NCI-H2227 (cell line): ENCODE measurements at regions not wholly inside any gene's neighbourhood (a gene's known extent, or its start where the extent isn't known, plus 50 kb on each side); places are given as distances from the start of the nearest gene placed in this dataset.
"Not testable (repeated sequence)": the region's sequence is repeated elsewhere in the genome, so short reads cannot be mapped to it uniquely, and the experiment has no call there.

Experiments used
- DNase-seq: peaks from one replicate; lab custom pipeline; 2025; ENCODE audit not compliant: unreplicated experiment; lab: John Stamatoyannopoulos, UW

GRCh38 chr4:127463883-127464282 is 168.9 kb upstream of the INTU start:
- DNase-seq, result no peak

GRCh38 chr4:127469542-127469941 is 163.2 kb upstream of the INTU start:
- no peak for DNase-seq

DNA sequence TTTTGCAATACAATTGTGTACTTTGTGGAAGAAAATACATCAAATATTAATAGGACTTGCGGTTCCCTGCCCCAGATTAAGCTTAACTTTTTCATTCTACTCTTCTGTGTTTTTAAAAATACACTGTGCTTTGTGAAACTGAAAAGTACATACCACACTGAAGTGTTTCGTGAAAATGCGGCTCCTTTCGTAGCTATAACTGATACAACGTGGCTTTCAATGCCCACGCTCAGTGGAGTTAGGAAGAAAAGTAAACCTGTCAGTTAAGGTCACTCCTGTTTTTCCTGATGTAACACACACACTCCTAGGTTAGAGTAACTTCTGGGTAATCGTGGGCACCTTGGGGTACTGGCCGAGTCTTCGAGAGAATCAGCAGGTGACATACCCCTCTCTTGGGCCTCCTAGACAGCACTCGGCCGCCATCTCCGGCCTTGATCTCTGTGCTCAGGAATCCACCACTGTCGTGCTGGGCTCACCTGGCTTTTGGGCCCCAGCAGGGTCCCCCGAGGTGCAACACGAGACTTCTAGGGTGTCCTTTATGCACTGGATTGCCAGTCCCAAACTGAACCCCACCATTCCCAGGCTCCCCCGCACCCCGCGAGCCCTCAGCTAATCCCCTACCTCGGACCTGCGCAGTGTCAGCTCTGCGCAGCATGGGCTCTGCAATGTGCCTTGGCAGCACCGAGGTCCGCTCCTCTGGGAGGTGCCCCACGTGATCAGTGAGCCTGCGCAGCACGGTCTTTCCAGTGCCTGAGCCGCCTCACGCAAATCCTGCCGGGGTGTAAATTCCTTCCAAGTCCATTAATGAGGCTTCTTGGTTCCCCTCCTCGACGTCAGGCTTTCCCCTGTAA is 162.6 kb upstream of the INTU start:
- no peak for DNase-seq

- not testable (repeated sequence) for DNase-seq
These were observed 154.5 kb upstream of the INTU start for GRCh38 chr4:127478271-127478670.

DNA sequence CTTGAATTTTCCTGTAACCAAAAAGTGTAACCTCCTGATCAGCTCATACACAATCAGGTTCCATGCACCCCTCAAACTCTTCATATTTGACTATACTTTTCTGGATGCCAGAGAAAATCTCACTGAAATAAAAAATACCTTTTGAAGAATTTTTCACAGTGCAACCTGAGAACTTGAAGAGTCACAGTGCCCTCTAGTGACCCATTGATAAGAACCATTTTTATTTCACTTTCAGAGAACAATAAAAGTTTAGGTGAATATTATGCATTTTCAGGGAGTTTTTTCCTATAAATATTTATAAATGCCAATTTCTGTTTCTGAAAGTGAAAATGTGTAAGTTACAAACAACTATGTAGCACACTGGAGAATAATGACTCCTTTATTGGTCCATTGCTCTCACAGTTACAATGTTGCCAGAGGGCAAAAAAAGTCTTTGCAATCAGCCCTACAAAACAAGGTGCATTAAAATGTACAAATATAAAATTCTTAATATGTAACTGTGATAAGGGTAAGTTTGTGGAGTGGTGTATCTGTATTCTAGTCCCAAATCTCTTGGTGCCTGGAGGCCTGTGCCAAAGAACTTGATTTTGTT is 153.6 kb upstream of the INTU start:
- peak; percentile 26 for DNase-seq

DNA sequence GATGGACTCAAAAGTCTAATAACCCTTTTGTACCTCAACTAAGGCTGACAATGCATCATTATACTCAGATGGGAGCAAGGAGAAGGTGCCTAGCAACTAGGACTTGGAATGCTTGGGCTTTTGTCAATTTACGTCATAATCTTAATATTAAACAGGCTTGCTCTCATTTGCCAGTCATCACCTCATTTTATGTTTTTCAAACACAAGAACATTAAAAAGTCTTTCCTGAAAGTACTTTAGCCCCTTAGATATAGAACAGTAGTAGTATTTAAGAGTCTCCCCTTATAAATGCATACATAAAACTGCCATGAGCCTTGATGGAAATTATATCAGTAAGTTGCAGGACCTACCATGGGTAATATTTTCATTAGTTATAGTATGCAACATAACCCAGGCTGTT is 150.7 kb upstream of the INTU start:
- DNase-seq, result no peak

- DNase-seq, result no peak
These were observed 148.6 kb upstream of the INTU start for GRCh38 chr4:127484117-127484516.

- no peak for DNase-seq
These were observed 146.5 kb upstream of the INTU start for GRCh38 chr4:127486248-127486647.

- no peak for DNase-seq
These were observed 141.2 kb upstream of the INTU start for GRCh38 chr4:127491571-127491970.

GRCh38 chr4:127496875-127497274 is 135.9 kb upstream of the INTU start:
- DNase-seq, result not testable (repeated sequence)

DNA sequence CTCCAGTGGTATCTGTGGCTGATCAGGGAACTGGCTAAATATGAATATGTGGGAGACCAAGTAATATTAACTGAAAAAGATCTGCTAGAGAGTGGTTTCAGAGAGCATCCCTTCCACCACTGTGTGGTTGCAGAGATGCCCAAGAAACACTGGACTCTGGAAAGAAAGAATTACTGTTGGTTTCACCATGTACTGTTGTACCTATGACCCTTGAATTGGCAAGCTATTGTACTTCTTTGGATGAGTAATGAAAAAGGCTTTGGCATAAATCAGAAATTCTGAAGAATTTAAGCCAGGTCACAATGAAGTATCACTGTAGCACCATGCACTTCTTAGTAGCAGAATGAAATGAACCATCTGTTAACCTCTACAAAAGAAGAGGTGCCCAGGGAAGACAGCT is 134.4 kb upstream of the INTU start:
- no peak for DNase-seq

- no peak for DNase-seq
These were observed 132.5 kb upstream of the INTU start for GRCh38 chr4:127500242-127500641.

DNA sequence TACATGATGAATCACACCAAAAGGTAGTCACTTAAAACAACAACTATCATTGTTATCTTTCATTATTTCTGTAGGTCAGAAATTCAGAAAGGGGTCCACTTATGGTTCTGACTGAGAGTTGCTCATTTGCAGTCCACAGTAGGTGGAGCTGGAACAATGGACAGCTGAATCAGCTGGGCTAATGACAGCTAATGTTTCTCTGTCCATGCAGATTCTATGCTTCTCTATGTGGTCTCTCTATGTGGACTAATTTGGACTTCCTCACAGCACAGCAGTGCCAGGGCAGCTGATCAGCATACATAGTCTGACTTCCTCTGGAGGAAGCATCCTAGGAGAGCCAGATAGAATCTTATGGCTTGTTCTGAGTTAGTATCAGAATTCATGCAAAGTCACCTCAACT is 131.7 kb upstream of the INTU start:
- DNase-seq, result no peak

DNA sequence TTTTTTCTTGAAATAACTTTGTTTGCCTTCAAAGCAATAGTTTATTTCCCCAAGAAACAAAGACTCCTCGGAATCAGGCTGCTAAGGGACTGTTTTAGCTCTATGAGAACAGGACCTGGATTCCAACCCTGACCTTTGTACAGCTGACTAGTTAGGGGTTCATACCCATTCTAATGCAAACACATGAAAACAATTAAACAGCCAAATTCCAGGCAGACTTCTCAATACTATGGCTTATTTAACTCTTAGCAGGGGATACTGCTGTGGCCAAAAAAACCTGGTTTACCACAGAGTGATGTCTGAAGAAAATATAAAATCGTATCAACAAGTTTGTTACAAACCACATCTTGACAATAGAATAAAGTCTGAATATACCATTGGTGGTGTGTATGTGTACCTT is 129.6 kb upstream of the INTU start:
- DNase-seq, result no peak

- no peak for DNase-seq
These were observed 127.6 kb upstream of the INTU start for GRCh38 chr4:127505203-127505602.

- no peak for DNase-seq
These were observed 126.5 kb upstream of the INTU start for GRCh38 chr4:127506283-127506682.

- no peak for DNase-seq
These were observed 123.6 kb upstream of the INTU start for GRCh38 chr4:127509155-127509554.

DNA sequence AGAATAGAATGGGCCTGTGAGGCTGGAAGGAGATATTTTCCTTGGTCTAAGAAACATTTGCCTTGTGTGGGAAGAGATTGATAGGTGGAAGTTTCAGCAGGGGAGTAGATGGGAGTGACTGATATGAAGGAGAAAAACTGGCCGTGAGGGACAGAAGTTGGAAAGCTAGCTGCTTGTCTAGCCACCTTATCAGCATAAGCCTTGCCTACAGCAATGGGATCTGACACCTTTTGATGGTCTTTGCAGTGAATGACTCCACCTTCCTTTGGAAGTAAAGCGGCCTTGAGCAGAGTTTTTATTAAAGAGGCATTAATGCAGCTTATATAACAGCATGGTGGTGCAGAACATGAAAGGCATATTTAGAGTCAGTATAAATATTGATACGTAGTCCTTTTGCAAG is 120.1 kb upstream of the INTU start:
- DNase-seq, result not testable (repeated sequence)

DNA sequence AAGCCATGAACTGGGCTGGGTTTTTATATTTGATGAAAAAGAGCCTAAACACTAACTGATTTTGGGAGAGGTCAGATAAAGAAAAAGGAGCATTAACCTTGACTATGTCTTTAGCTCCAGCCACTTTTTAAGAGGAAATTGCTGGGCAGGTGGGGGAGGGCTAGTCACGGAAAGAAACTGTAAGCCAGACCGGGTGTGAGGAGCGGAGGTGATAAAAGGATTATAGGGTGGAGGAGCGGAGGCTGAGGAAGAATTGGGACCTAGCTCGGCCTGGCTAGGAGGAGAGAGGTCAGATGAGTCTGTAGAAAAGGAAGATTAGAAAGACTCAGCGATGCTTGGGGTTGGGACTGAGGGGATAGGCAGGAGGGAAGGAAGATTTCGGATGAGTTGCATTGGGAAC is 117.5 kb upstream of the INTU start:
- not testable (repeated sequence) for DNase-seq

DNA sequence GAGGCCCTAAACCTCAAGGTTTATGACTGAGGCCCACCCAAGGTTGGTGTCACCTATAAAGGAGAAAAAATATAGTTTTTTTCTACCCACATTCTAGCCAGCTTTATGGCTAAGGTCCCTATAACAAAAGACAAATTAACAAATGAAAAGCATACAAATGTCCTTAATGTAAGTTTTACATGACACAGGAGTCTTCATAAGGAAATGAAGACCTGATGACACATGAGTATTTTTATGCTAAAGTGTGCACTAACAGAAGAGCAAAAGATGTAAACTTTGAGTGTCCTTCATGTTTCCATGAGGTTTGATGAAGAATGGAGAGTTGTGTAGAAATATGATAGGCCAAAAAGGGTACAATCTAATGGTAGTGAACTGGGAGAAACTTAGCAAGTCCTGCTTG is 114.7 kb upstream of the INTU start:
- DNase-seq, result no peak

GRCh38 chr4:127521463-127521862 is 111.3 kb upstream of the INTU start:
- no peak for DNase-seq

GRCh38 chr4:127523369-127523768 is 109.4 kb upstream of the INTU start:
- no peak for DNase-seq

- DNase-seq, result no peak
These were observed 107.1 kb upstream of the INTU start for GRCh38 chr4:127525608-127526007.
